K562 (cell line): ENCODE measurements at regions not wholly inside any gene's neighbourhood (a gene's known extent, or its start where the extent isn't known, plus 50 kb on each side); places are given as distances from the start of the nearest gene placed in this dataset.

Experiments used
- ATAC-seq: fragments of 200-7000 bp; cut with Tn5 transposase; 3 replicates; pipeline ENCODE4 v1.9.1; 2020; ENCODE audit warnings: moderate library complexity
- BruUV-seq: library from RNA; stranded (reverse); fragments of 400-500 nt; replicated peaks from 2 replicates; lab custom pipeline; 2021; lab: Mats Ljungman, UMichigan
- CTCF ChIA-PET: fragments of 300-600 bp; formaldehyde crosslinking; extraction: SDS; loops from one replicate; lab custom pipeline; 2021; ENCODE audit warnings: low intra/inter-chr PET ratio; lab: Yijun Ruan, JAX
- POLR2A ChIA-PET: fragments of 300-600, 350-650 bp; sonication (Branson Sonifier 250); formaldehyde crosslinking; extraction: SDS; loops from one replicate; lab custom pipeline; 2021; ENCODE audit warnings: antibody characterized with exemption, inconsistent platforms; lab: Yijun Ruan, JAX
- DNase-seq, 4 experiments: peaks; one replicate each; pipeline versions ENCODE4 v3.0.0 to v3.0.0-alpha.2; 2011 to 2018; ENCODE audit warnings: low spot score in 3 of 4, mixed read lengths in 3 of 4; ENCODE audit errors: extremely low read depth in 1 of 4
- FAIRE-seq: peaks from 2 replicates; lab custom pipeline; 2011; peaks lifted over from hg19 to GRCh38; lab: Jason Lieb, UNC
- H2AFZ ChIP-seq: 2 replicates; pipeline ENCODE4 v1.6.0; 2011; ENCODE audit warnings: low read depth, low read length, control low read depth, inconsistent platforms
- H3K27ac ChIP-seq: fragments of 200-600 bp; 3 replicates; pipeline ENCODE4 v1.8.0; 2011; ENCODE audit warnings: low read depth, mild to moderate bottlenecking, control low read depth, inconsistent platforms, low read length, moderate library complexity, mixed read lengths; ENCODE audit errors: extremely low read depth
- H3K27me3 ChIP-seq, 2 experiments: fragments of 300-600 bp in 1 of 2; 2 replicates in 1 of 2; 3 replicates in 1 of 2; pipeline versions ENCODE4 v1.6.0 to v1.8.0; 2011; ENCODE audit warnings: inconsistent platforms in 2 of 2, low read length in 2 of 2, mild to moderate bottlenecking in 1 of 2, mixed read lengths in 1 of 2, moderate library complexity in 1 of 2; ENCODE audit not compliant: control insufficient read depth in 2 of 2, insufficient read depth in 2 of 2
- H3K36me3 ChIP-seq: fragments of 300-600 bp; 3 replicates; pipeline ENCODE4 v1.8.0; 2011; ENCODE audit warnings: mild to moderate bottlenecking, low read length, inconsistent platforms; ENCODE audit not compliant: control insufficient read depth, insufficient read depth
- H3K4me1 ChIP-seq, 2 experiments: fragments of 200-600 bp in 1 of 2; replicated peaks in 1 of 2; 2 replicates in 1 of 2; 3 replicates in 1 of 2; pipeline versions ENCODE4 v1.5.1 to v1.8.0; 2011; ENCODE audit warnings: inconsistent platforms in 2 of 2, low read length in 2 of 2, mild to moderate bottlenecking in 1 of 2, mixed read lengths in 1 of 2, moderate library complexity in 1 of 2; ENCODE audit not compliant: control insufficient read depth in 2 of 2, insufficient read depth in 2 of 2
- H3K4me2 ChIP-seq: 2 replicates; pipeline ENCODE4 v1.6.1; 2011; ENCODE audit warnings: low read length, control low read depth, inconsistent platforms, mixed read lengths; ENCODE audit not compliant: insufficient read depth
- H3K4me3 ChIP-seq: fragments of 200-600 bp; sonication (generic), shearing (Covaris generic); 2 replicates; pipeline ENCODE4 v1.5.1; 2016; ENCODE audit warnings: control low read depth, inconsistent platforms
- H3K79me2 ChIP-seq: fragments of 200-600 bp; 3 replicates; pipeline ENCODE4 v1.8.0; 2011; ENCODE audit warnings: low read length, inconsistent platforms; ENCODE audit not compliant: control insufficient read depth, insufficient read depth
- H3K9ac ChIP-seq, 2 experiments: 2 replicates each; pipeline versions ENCODE4 v1.6.0 to v1.6.1; 2011; ENCODE audit warnings: low read depth in 2 of 2, low read length in 2 of 2, control low read depth in 1 of 2, inconsistent platforms in 1 of 2, mild to moderate bottlenecking in 1 of 2, mixed read lengths in 1 of 2; ENCODE audit not compliant: insufficient read depth in 1 of 2
- H3K9me1 ChIP-seq: one replicate; pipeline ENCODE4 v1.6.0; 2011; ENCODE audit warnings: inconsistent platforms, mild to moderate bottlenecking, low read length, moderate library complexity; ENCODE audit not compliant: control insufficient read depth, insufficient read depth
- H3K9me3 ChIP-seq: replicated peaks from 2 replicates; pipeline ENCODE4 v1.5.1; 2011; ENCODE audit warnings: low read depth, low read length, inconsistent platforms; ENCODE audit not compliant: control insufficient read depth, insufficient read depth
- H4K20me1 ChIP-seq: replicated peaks from 2 replicates; pipeline ENCODE4 v1.6.1; 2011; ENCODE audit warnings: low read length, inconsistent platforms, mixed read lengths; ENCODE audit not compliant: control insufficient read depth, insufficient read depth
- FOSL1 ChIP-seq: fragments of 200-800 bp; sonication (Bioruptor generic); conservative IDR thresholded peaks from 2 replicates; pipeline ENCODE4 v1.6.1; 2016; ENCODE audit warnings: missing genetic modification characterization, missing compliant biosample characterization
- HNRNPK ChIP-seq: fragments of 200-400 bp; formaldehyde crosslinking; IDR thresholded peaks from one replicate; pipeline ENCODE4 v1.6.1; 2018; ENCODE audit warnings: mild to moderate bottlenecking, low read depth, low read length; ENCODE audit not compliant: poor library complexity, severe bottlenecking
- NR3C1 ChIP-seq: sonication (generic); formaldehyde crosslinking; IDR thresholded peaks from 2 replicates; pipeline ENCODE4 v1.8.1; 2022; ENCODE audit warnings: missing genetic modification reagents
- TBP ChIP-seq: optimal IDR thresholded peaks from 2 replicates; pipeline ENCODE3; 2011; ENCODE audit warnings: low read depth, low read length, improper control_type of control experiment
- TGIF2 ChIP-seq: sonication (generic); formaldehyde crosslinking; IDR thresholded peaks from 2 replicates; pipeline ENCODE4 v1.8.1; 2022; ENCODE audit warnings: mild to moderate bottlenecking, missing genetic modification reagents, moderate library complexity
- XRCC3 ChIP-seq: fragments of 450-650 bp; IDR thresholded peaks from 2 replicates; pipeline ENCODE4 v1.6.1; 2017; ENCODE audit warnings: mild to moderate bottlenecking, moderate library complexity
- XRCC5 ChIP-seq: fragments of 200-400 bp; formaldehyde crosslinking; IDR thresholded peaks from 2 replicates; pipeline ENCODE4 v1.6.1; 2017; ENCODE audit warnings: low read depth, mild to moderate bottlenecking, low read length
- ZNF232 ChIP-seq: sonication (generic); formaldehyde crosslinking; IDR thresholded peaks from 2 replicates; pipeline ENCODE4 v1.8.0; 2022; ENCODE audit warnings: mild to moderate bottlenecking, missing genetic modification reagents
- ZNF551 ChIP-seq: fragments of 250-450 bp; sonication (Bioruptor Pico); IDR thresholded peaks from 2 replicates; pipeline ENCODE4 v1.5.0; 2021; ENCODE audit warnings: mild to moderate bottlenecking, moderate library complexity
- ZNF740 ChIP-seq, 3 experiments: fragments of 200-800 bp in 1 of 3; sonication (Bioruptor generic) in 1 of 3; sonication (generic) in 1 of 3; formaldehyde crosslinking in 1 of 3; IDR thresholded peaks; 2 replicates each; pipeline versions ENCODE4 v1.6.1 to v1.8.0; 2016 to 2022; ENCODE audit warnings: mild to moderate bottlenecking in 2 of 3, missing compliant biosample characterization in 2 of 3, missing genetic modification characterization in 2 of 3, missing genetic modification reagents in 1 of 3
- WGBS: fragments of 100-300 bp; shearing (Covaris generic); methylation state at CpG from one replicate; pipeline ENCODE4 v1.1.6; 2016; ENCODE audit warnings: low coverage, mixed read lengths; ENCODE audit not compliant: insufficient coverage; ENCODE audit errors: missing lambda C conversion rate; 5-methylcytosine and 5-hydroxymethylcytosine counted together
- in situ Hi-C: fragments of 300-500 bp; cut with MboI; formaldehyde crosslinking; loops from 4 replicates; pipeline ENCODE4 v1.15.0; 2018; ENCODE audit warnings: inconsistent platforms, mixed read lengths
- intact Hi-C: fragments of 100-400 bp; cut with micrococcal nuclease; formaldehyde crosslinking; loops from 2 replicates; pipeline ENCODE4 v1.14.2; 2022
- TF ChIP-seq, protein P1 (sequence below): fragments of 450-650 bp; IDR thresholded peaks from 2 replicates; pipeline ENCODE4 v1.6.1; 2014; ENCODE audit warnings: low read depth, mild to moderate bottlenecking, moderate library complexity, borderline replicate concordance
- TF ChIP-seq, protein P2 (sequence below): fragments of 450-650 bp; IDR thresholded peaks from 2 replicates; pipeline ENCODE4 v1.6.1; 2017; ENCODE audit warnings: antibody characterized with exemption

- intact Hi-C loops, result loop anchor here (10.0 kb wide), 1 partner anchor 211 kb away; no protein-coding TSS in a partner anchor
- no peaks in the 10 kb centered on the region for H4K20me1 ChIP-seq
- 0% methylated on average over 4 of the region's 4 CpGs for WGBS
- no peaks in the 10 kb centered on the region for H3K9me1 ChIP-seq
- no peak for FAIRE-seq
- no peak overlapping the region for H3K27ac ChIP-seq
- ChIA-PET CTCF (no interaction called here), POLR2A (no interaction called here)
- no peaks in the 10 kb centered on the region for H3K79me2 ChIP-seq
- TF ChIP-seq NR3C1 (CRISPR knock-in tag), result no peak
- no peak for TF ChIP-seq ZNF232 (CRISPR knock-in tag)
- no peak for TF ChIP-seq TBP
- TF ChIP-seq, protein P1, sequence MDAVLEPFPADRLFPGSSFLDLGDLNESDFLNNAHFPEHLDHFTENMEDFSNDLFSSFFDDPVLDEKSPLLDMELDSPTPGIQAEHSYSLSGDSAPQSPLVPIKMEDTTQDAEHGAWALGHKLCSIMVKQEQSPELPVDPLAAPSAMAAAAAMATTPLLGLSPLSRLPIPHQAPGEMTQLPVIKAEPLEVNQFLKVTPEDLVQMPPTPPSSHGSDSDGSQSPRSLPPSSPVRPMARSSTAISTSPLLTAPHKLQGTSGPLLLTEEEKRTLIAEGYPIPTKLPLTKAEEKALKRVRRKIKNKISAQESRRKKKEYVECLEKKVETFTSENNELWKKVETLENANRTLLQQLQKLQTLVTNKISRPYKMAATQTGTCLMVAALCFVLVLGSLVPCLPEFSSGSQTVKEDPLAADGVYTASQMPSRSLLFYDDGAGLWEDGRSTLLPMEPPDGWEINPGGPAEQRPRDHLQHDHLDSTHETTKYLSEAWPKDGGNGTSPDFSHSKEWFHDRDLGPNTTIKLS, result no peak
- no peak for TF ChIP-seq TGIF2 (CRISPR knock-in tag)
- H3K9ac ChIP-seq, result no peak overlapping the region
- no peaks in the 10 kb centered on the region for H3K9me3 ChIP-seq
- in situ Hi-C loops, result no loop called here
- no peak overlapping the region for H2AFZ ChIP-seq
- no peak for ATAC-seq
- no peak overlapping the region for H3K4me3 ChIP-seq
- DNase-seq, result no peak
- H3K4me1 ChIP-seq, result no peaks in the 10 kb centered on the region
- no peaks in the 10 kb centered on the region for H3K27me3 ChIP-seq
- H3K36me3 ChIP-seq, result no peaks in the 10 kb centered on the region
- no peak overlapping the region for H3K4me2 ChIP-seq
- BruUV-seq, result no TSS peak
These were observed 75.4 kb upstream of the ELMO1 start for GRCh38 chr7:37524056-37524455.

GRCh38 chr7:37524797-37525196 lies 76.1 kb upstream of the ELMO1 start:
- H3K9me3 ChIP-seq, result no peaks in the 10 kb centered on the region
- no peak overlapping the region for H3K4me2 ChIP-seq
- H3K9ac ChIP-seq, result no peak overlapping the region
- H3K79me2 ChIP-seq, result no peaks in the 10 kb centered on the region
- in situ Hi-C loops, result no loop called here
- no peak overlapping the region for H3K4me3 ChIP-seq
- DNase-seq (no peak), ATAC-seq (no peak), FAIRE-seq (no peak)
- no peaks in the 10 kb centered on the region for H3K27me3 ChIP-seq
- 0% methylated on average over 2 of the region's 2 CpGs for WGBS
- POLR2A ChIA-PET, result no interaction called here
- CTCF ChIA-PET, result no interaction called here
- no peak overlapping the region for H2AFZ ChIP-seq
- H4K20me1 ChIP-seq, result no peaks in the 10 kb centered on the region
- H3K4me1 ChIP-seq, result no peaks in the 10 kb centered on the region
- BruUV-seq, result no TSS peak
- no peaks in the 10 kb centered on the region for H3K9me1 ChIP-seq
- H3K27ac ChIP-seq, result no peak overlapping the region
- no peaks in the 10 kb centered on the region for H3K36me3 ChIP-seq
- intact Hi-C loops, result loop anchor here (10.0 kb wide), 1 partner anchor 210 kb away; no protein-coding TSS in a partner anchor
- TF ChIP-seq ZNF740 (CRISPR knock-in tag; IDR thresholded peaks at IDR 0.05) (no peak), ZNF740 (tag; IDR thresholded peaks at IDR 0.05) (no peak), XRCC3 (no peak), XRCC5 (no peak), ZNF551 (no peak), FOSL1 (no peak), HNRNPK (no peak)
- TF ChIP-seq, protein P2, sequence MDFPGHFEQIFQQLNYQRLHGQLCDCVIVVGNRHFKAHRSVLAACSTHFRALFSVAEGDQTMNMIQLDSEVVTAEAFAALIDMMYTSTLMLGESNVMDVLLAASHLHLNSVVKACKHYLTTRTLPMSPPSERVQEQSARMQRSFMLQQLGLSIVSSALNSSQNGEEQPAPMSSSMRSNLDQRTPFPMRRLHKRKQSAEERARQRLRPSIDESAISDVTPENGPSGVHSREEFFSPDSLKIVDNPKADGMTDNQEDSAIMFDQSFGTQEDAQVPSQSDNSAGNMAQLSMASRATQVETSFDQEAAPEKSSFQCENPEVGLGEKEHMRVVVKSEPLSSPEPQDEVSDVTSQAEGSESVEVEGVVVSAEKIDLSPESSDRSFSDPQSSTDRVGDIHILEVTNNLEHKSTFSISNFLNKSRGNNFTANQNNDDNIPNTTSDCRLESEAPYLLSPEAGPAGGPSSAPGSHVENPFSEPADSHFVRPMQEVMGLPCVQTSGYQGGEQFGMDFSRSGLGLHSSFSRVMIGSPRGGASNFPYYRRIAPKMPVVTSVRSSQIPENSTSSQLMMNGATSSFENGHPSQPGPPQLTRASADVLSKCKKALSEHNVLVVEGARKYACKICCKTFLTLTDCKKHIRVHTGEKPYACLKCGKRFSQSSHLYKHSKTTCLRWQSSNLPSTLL, result no peak
